ENCODE measurements at regions not wholly inside any gene's neighbourhood (a gene's known extent, or its start where the extent isn't known, plus 50 kb on each side); places are given as distances from the start of the nearest gene placed in this dataset.

GRCh38 chr9:108786901-108787689 is 68.7 kb downstream of the ACTL7B start (continued):
- TF ChIP-seq KLF8 (tag by site-specific recombination; IDR thresholded peaks at IDR 0.05), result peak; percentile 72
- TF ChIP-seq ZNF398 (tag by site-specific recombination; IDR thresholded peaks at IDR 0.05), result peak; percentile 58
- no peak for TF ChIP-seq ZNF121 (tag by site-specific recombination; IDR thresholded peaks at IDR 0.05)
- TF ChIP-seq ZNF221 (tag by site-specific recombination; IDR thresholded peaks at IDR 0.05; ENCODE audit: borderline replicate concordance), result no peak
- peak; percentile 95 for TF ChIP-seq TRIM28 (IDR thresholded peaks at IDR 0.05; ENCODE audit: borderline replicate concordance, low read length)
- TF ChIP-seq KLF7 (tag by site-specific recombination; IDR thresholded peaks at IDR 0.05; ENCODE audit: borderline replicate concordance), result peak; percentile 49; the same call in 1 of the 2 replicates
- peak; percentile 91 for TF ChIP-seq ZEB2 (tag by site-specific recombination; IDR thresholded peaks at IDR 0.05)
- TF ChIP-seq GLI2 (tag by site-specific recombination; IDR thresholded peaks at IDR 0.05; ENCODE audit: borderline replicate concordance, low read depth), result peak; percentile 76
- peak; percentile 73 for TF ChIP-seq ZNF843 (tag by site-specific recombination; IDR thresholded peaks at IDR 0.05)
- TF ChIP-seq KLF17 (tag by site-specific recombination; IDR thresholded peaks at IDR 0.05), result no peak
- TF ChIP-seq ZFP37 (tag by site-specific recombination; IDR thresholded peaks at IDR 0.05), result no peak
- TF ChIP-seq SCRT2 (tag by site-specific recombination; IDR thresholded peaks at IDR 0.05), result no peak
- peak; percentile 37; the same call in 1 of the 2 replicates for TF ChIP-seq ZFHX2 (tag by site-specific recombination; conservative IDR thresholded peaks at IDR 0.05)
- peak; percentile 36; the same call in 1 of the 2 replicates for TF ChIP-seq FEZF1 (tag by site-specific recombination; IDR thresholded peaks at IDR 0.05)
- peak; percentile 47; the same call in 1 of the 2 replicates for TF ChIP-seq ZNF394 (tag by site-specific recombination; IDR thresholded peaks at IDR 0.05; ENCODE audit: borderline replicate concordance)
- TF ChIP-seq ZNF830 (tag by site-specific recombination; IDR thresholded peaks at IDR 0.05; ENCODE audit: low read depth), result no peak
- TF ChIP-seq, protein P1, sequence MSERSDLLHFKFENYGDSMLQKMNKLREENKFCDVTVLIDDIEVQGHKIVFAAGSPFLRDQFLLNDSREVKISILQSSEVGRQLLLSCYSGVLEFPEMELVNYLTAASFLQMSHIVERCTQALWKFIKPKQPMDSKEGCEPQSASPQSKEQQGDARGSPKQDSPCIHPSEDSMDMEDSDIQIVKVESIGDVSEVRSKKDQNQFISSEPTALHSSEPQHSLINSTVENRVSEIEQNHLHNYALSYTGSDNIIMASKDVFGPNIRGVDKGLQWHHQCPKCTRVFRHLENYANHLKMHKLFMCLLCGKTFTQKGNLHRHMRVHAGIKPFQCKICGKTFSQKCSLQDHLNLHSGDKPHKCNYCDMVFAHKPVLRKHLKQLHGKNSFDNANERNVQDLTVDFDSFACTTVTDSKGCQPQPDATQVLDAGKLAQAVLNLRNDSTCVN (tag by site-specific recombination; optimal IDR thresholded peaks at IDR 0.05), result peak; percentile 5
- peak; percentile 13; the same call in 1 of the 2 replicates for TF ChIP-seq MZF1 (tag by site-specific recombination; IDR thresholded peaks at IDR 0.05; ENCODE audit: borderline replicate concordance)
- TF ChIP-seq ZIC2 (tag by site-specific recombination; IDR thresholded peaks at IDR 0.05), result peak; percentile 38; the same call in 1 of the 2 replicates
- TF ChIP-seq, protein P2, sequence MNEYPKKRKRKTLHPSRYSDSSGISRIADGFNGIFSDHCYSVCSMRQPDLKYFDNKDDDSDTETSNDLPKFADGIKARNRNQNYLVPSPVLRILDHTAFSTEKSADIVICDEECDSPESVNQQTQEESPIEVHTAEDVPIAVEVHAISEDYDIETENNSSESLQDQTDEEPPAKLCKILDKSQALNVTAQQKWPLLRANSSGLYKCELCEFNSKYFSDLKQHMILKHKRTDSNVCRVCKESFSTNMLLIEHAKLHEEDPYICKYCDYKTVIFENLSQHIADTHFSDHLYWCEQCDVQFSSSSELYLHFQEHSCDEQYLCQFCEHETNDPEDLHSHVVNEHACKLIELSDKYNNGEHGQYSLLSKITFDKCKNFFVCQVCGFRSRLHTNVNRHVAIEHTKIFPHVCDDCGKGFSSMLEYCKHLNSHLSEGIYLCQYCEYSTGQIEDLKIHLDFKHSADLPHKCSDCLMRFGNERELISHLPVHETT (tag by site-specific recombination; IDR thresholded peaks at IDR 0.05), result peak; percentile 73
- no peak for TF ChIP-seq ZNF146 (tag by site-specific recombination; IDR thresholded peaks at IDR 0.05)
- TF ChIP-seq INSM2 (tag by site-specific recombination; IDR thresholded peaks at IDR 0.05), result peak; percentile 81
- TF ChIP-seq ZBTB17 (tag by site-specific recombination; IDR thresholded peaks at IDR 0.05), result peak; percentile 83
- 0 out of 2 replicates have a peak, but pooled peaks have one; percentile 14 for TF ChIP-seq SP3 (tag by site-specific recombination; IDR thresholded peaks at IDR 0.05)
- TF ChIP-seq PRDM6 (tag by site-specific recombination; IDR thresholded peaks at IDR 0.05), result peak; percentile 91
- TF ChIP-seq, protein P3, sequence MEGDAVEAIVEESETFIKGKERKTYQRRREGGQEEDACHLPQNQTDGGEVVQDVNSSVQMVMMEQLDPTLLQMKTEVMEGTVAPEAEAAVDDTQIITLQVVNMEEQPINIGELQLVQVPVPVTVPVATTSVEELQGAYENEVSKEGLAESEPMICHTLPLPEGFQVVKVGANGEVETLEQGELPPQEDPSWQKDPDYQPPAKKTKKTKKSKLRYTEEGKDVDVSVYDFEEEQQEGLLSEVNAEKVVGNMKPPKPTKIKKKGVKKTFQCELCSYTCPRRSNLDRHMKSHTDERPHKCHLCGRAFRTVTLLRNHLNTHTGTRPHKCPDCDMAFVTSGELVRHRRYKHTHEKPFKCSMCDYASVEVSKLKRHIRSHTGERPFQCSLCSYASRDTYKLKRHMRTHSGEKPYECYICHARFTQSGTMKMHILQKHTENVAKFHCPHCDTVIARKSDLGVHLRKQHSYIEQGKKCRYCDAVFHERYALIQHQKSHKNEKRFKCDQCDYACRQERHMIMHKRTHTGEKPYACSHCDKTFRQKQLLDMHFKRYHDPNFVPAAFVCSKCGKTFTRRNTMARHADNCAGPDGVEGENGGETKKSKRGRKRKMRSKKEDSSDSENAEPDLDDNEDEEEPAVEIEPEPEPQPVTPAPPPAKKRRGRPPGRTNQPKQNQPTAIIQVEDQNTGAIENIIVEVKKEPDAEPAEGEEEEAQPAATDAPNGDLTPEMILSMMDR (tag by site-specific recombination; IDR thresholded peaks at IDR 0.05), result no peak
